ENCODE measurements at regions not wholly inside any gene's neighbourhood (a gene's known extent, or its start where the extent isn't known, plus 50 kb on each side); places are given as distances from the start of the nearest gene placed in this dataset.
"Not testable (repeated sequence)": the region's sequence is repeated elsewhere in the genome, so short reads cannot be mapped to it uniquely, and the experiment has no call there.

GRCh38 chr14:87617079-87617478 lies 375.9 kb downstream of the GALC start:
- intact Hi-C loops (cut with DNase I; ENCODE audit: low total_unique reads) = no loop called here
- 53 to 54% methylated on average over 4 of the region's 4 CpGs for WGBS, 2 donors
- no peak for DNase-seq (ENCODE audit: low spot score in 2 of 2)
- no peak for TF ChIP-seq POLR2A (IDR thresholded peaks at IDR 0.05)
- TF ChIP-seq, protein P1, sequence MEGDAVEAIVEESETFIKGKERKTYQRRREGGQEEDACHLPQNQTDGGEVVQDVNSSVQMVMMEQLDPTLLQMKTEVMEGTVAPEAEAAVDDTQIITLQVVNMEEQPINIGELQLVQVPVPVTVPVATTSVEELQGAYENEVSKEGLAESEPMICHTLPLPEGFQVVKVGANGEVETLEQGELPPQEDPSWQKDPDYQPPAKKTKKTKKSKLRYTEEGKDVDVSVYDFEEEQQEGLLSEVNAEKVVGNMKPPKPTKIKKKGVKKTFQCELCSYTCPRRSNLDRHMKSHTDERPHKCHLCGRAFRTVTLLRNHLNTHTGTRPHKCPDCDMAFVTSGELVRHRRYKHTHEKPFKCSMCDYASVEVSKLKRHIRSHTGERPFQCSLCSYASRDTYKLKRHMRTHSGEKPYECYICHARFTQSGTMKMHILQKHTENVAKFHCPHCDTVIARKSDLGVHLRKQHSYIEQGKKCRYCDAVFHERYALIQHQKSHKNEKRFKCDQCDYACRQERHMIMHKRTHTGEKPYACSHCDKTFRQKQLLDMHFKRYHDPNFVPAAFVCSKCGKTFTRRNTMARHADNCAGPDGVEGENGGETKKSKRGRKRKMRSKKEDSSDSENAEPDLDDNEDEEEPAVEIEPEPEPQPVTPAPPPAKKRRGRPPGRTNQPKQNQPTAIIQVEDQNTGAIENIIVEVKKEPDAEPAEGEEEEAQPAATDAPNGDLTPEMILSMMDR (IDR thresholded peaks at IDR 0.05) = no peak
- H3K4me3 ChIP-seq (ENCODE audit: low read depth, poor library complexity, severe bottlenecking) = no peak overlapping the region

- 49 to 53% methylated on average over 12 of the region's 12 CpGs for WGBS, 2 donors
- intact Hi-C loops (cut with DNase I; ENCODE audit: low total_unique reads) = no loop called here
- H3K4me3 ChIP-seq (ENCODE audit: low read depth, poor library complexity, severe bottlenecking) = no peak overlapping the region
- TF ChIP-seq POLR2A (IDR thresholded peaks at IDR 0.05) = no peak
- TF ChIP-seq, protein P1 (IDR thresholded peaks at IDR 0.05) = no peak
- no peak for DNase-seq (ENCODE audit: low spot score in 2 of 2)
Observed at GRCh38 chr14:87615822-87616679, 376.9 kb downstream of the GALC start.

- TF ChIP-seq, protein P1 (IDR thresholded peaks at IDR 0.05) = no peak
- TF ChIP-seq POLR2A (IDR thresholded peaks at IDR 0.05) = no peak
- H3K4me3 ChIP-seq (ENCODE audit: low read depth, poor library complexity, severe bottlenecking) = no peak overlapping the region
- WGBS, 2 donors = 71 to 74% methylated on average over 3 of the region's 3 CpGs
Observed at GRCh38 chr14:87615047-87615446, 377.9 kb downstream of the GALC start.

GRCh38 chr14:87613881-87614280 lies 379.1 kb downstream of the GALC start:
- TF ChIP-seq, protein P1 (IDR thresholded peaks at IDR 0.05) = no peak
- no peak for TF ChIP-seq POLR2A (IDR thresholded peaks at IDR 0.05)
- DNase-seq (ENCODE audit: low spot score in 2 of 2) = no peak
- intact Hi-C loops (cut with DNase I; ENCODE audit: low total_unique reads) = no loop called here
- 65 to 71% methylated on average over 2 of the region's 2 CpGs for WGBS, 2 donors
- H3K4me3 ChIP-seq (ENCODE audit: low read depth, poor library complexity, severe bottlenecking) = no peak overlapping the region

More at GRCh38 chr14:87615047-87615446, 377.9 kb downstream of the GALC start:
- intact Hi-C loops (cut with DNase I; ENCODE audit: low total_unique reads) = no loop called here
- no peak for DNase-seq (ENCODE audit: low spot score in 2 of 2)

- H3K4me3 ChIP-seq (ENCODE audit: low read depth, poor library complexity, severe bottlenecking); DNase-seq (ENCODE audit: low spot score in 2 of 2); intact Hi-C loops (cut with DNase I; ENCODE audit: low total_unique reads): not testable (repeated sequence)
- 73 to 77% methylated on average over 3 of the region's 3 CpGs for WGBS, 2 donors
Observed at GRCh38 chr14:87607056-87607455, 385.9 kb downstream of the GALC start.

DNA sequence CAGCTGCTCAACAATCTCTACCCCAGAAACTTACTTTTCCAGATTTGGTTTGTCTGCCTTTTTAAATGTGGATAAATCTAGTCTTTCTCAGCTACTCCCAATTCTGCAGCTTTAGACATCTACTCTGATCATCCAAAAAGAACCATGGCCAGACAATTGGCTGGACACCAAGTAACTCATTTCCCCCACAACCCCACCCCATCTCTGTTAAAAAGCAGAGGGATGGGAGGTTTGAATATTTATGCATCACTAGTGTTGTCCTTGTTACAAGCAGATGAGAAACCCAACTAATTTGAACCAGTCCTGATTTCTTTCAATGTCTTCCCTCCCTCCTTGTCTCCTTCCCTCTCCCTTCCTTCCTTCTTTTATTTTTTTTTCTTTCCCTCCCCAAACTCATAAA lies 391.9 kb downstream of the GALC start:
- intact Hi-C loops (cut with DNase I; ENCODE audit: low total_unique reads) = no loop called here
- TF ChIP-seq, protein P1 (IDR thresholded peaks at IDR 0.05) = no peak
- no peak for TF ChIP-seq POLR2A (IDR thresholded peaks at IDR 0.05)
- no peak overlapping the region for H3K4me3 ChIP-seq (ENCODE audit: low read depth, poor library complexity, severe bottlenecking)
- DNase-seq (ENCODE audit: low spot score in 2 of 2) = no peak
